ENCODE measurements at regions not wholly inside any gene's neighbourhood (a gene's known extent, or its start where the extent isn't known, plus 50 kb on each side); places are given as distances from the start of the nearest gene placed in this dataset.

DNA sequence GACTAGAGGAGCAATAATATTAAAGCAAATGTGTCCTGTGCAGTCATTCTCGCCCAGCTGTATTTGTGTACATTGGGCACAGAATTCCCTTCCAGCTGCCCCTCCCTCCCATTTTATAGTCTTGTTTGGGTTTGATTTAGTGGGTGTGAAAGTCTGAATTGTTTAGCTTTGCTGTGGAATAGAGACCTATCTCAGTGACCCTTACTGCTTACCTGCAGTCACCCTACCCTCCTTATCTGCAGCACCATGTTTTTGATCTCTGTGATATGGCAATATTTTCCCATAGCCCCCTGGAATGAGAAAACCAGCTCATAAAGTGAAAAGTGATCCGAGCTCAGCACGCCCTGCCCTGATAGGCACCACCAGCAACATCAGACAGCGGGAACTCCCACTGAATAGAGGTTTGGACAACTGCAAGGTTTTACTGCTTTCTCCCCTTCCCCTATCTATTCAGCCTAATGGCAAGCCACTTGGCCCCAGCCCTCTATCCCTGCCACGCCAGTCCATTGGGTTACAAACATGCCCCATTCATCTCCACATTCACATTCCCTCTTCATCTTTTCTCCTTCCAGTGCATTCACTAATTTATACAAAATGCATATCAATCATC is 199.0 kb downstream of the ETS1 start:
- Mint-ChIP-seq H3K27ac (ENCODE audit: unreplicated experiment) (no peak overlapping the region), H3K4me1 (ENCODE audit: low read depth, unreplicated experiment) (peaks cover 9% of the 10 kb centered on the region), H3K9me3 (ENCODE audit: unreplicated experiment) (no peaks in the 10 kb centered on the region), H3K36me3 (ENCODE audit: low read depth, unreplicated experiment) (no peaks in the 10 kb centered on the region), H3K4me3 (ENCODE audit: unreplicated experiment) (no peak overlapping the region), H3K27me3 (ENCODE audit: low read depth, unreplicated experiment) (peaks cover 5% of the 10 kb centered on the region)
- no peaks in the 10 kb centered on the region for H3K36me3 ChIP-seq (ENCODE audit: insufficient read depth, low read length)
- H3K4me2 ChIP-seq (ENCODE audit: low read length) = no peak overlapping the region
- no peak overlapping the region for H3K9ac ChIP-seq (ENCODE audit: low read length)
- H3K9me3 ChIP-seq (ENCODE audit: insufficient read depth, low read depth, low read length) = peaks cover 4% of the 10 kb centered on the region
- no peaks in the 10 kb centered on the region for H3K79me2 ChIP-seq (ENCODE audit: insufficient read depth, low read length)
- H2AFZ ChIP-seq (ENCODE audit: low read depth, low read length) = no peak overlapping the region
- H3K27ac ChIP-seq (ENCODE audit: low read depth, low read length) = no peak overlapping the region
- no peaks in the 10 kb centered on the region for H4K20me1 ChIP-seq (ENCODE audit: insufficient read depth, low read length)
- DNase-seq (ENCODE audit: low read depth) = no peak
- no peak for TF ChIP-seq EZH2 (IDR thresholded peaks at IDR 0.05; ENCODE audit: insufficient read depth, low read length)
- TF ChIP-seq, protein P1, sequence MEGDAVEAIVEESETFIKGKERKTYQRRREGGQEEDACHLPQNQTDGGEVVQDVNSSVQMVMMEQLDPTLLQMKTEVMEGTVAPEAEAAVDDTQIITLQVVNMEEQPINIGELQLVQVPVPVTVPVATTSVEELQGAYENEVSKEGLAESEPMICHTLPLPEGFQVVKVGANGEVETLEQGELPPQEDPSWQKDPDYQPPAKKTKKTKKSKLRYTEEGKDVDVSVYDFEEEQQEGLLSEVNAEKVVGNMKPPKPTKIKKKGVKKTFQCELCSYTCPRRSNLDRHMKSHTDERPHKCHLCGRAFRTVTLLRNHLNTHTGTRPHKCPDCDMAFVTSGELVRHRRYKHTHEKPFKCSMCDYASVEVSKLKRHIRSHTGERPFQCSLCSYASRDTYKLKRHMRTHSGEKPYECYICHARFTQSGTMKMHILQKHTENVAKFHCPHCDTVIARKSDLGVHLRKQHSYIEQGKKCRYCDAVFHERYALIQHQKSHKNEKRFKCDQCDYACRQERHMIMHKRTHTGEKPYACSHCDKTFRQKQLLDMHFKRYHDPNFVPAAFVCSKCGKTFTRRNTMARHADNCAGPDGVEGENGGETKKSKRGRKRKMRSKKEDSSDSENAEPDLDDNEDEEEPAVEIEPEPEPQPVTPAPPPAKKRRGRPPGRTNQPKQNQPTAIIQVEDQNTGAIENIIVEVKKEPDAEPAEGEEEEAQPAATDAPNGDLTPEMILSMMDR (IDR thresholded peaks at IDR 0.05; ENCODE audit: insufficient read depth, low read depth, low read length) = no peak
- FAIRE-seq = no peak
- H3K27me3 ChIP-seq (ENCODE audit: insufficient read depth, low read length) = no peaks in the 10 kb centered on the region
- H3K4me3 ChIP-seq (ENCODE audit: insufficient read depth, low read depth, low read length) = no peak overlapping the region
- no peaks in the 10 kb centered on the region for H3K4me1 ChIP-seq (ENCODE audit: insufficient read depth, low read length)

DNA sequence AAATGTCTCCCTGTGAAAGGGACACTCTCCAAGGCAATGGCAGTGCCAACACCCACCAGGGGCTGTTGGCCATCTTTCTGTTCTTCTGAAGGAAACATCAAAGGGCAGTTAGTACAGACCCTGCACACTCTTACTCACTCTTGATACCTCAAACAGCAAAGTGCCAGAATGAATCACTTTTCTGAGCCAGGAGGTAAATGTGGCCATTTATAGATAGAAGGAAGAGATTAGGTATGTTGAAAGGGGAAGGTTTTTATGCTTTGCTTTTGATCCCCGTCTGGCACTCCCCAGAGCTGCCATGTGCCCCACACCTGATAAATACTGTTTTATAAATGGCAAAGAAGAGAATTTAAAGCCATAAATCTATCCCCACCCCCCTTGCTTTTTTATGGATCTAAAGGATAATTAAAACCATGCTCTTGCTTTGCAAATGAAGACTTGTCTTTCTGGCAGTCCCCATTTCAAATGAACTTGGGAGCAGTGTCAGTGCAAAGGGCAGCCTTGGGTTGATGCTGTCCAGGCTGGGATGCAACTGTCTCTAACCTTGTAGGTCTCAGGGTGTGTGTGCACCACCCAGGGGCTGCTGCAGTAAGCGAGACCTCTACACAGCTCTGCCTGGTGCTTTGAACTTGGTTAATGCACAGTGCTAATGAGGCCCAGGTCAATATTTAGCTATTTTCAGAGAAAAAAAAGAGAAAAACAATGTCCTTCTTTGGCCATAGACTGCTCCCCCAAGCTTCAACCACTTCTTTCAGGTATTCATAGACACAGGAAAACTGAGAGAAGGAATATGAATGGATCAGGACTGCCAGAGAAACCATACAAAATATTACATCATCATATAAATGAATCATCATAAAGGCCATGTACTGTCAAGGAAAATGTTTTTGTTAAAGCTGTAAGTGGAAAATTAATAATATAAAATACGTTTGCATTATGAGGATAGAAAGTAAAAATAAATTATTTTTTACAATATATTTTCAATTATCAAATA is 207.5 kb downstream of the ETS1 start:
- Mint-ChIP-seq H3K27me3 (ENCODE audit: low read depth, unreplicated experiment) (no peaks in the 10 kb centered on the region), H3K27ac (ENCODE audit: unreplicated experiment) (no peak overlapping the region), H3K4me1 (ENCODE audit: low read depth, unreplicated experiment) (peaks cover 6% of the 10 kb centered on the region), H3K9me3 (ENCODE audit: unreplicated experiment) (peaks cover 12% of the 10 kb centered on the region), H3K36me3 (ENCODE audit: low read depth, unreplicated experiment) (no peaks in the 10 kb centered on the region), H3K4me3 (ENCODE audit: unreplicated experiment) (no peak overlapping the region)
- Histone ChIP-seq H3K27ac (ENCODE audit: low read depth, low read length) (no peak overlapping the region), H3K9me3 (ENCODE audit: insufficient read depth, low read depth, low read length) (no peaks in the 10 kb centered on the region), H3K27me3 (ENCODE audit: insufficient read depth, low read length) (no peaks in the 10 kb centered on the region), H3K9ac (ENCODE audit: low read length) (no peak overlapping the region), H3K4me3 (ENCODE audit: insufficient read depth, low read depth, low read length) (no peak overlapping the region), H3K36me3 (ENCODE audit: insufficient read depth, low read length) (no peaks in the 10 kb centered on the region), H3K4me2 (ENCODE audit: low read length) (no peak overlapping the region), H4K20me1 (ENCODE audit: insufficient read depth, low read length) (no peaks in the 10 kb centered on the region), H3K79me2 (ENCODE audit: insufficient read depth, low read length) (no peaks in the 10 kb centered on the region), H3K4me1 (ENCODE audit: insufficient read depth, low read length) (no peaks in the 10 kb centered on the region), H2AFZ (ENCODE audit: low read depth, low read length) (no peak overlapping the region)
- DNase-seq (ENCODE audit: low read depth) (no peak), FAIRE-seq (no peak)
- TF ChIP-seq, protein P1 (IDR thresholded peaks at IDR 0.05; ENCODE audit: insufficient read depth, low read depth, low read length) = no peak
- TF ChIP-seq EZH2 (IDR thresholded peaks at IDR 0.05; ENCODE audit: insufficient read depth, low read length) = no peak

Data from astrocyte (in vitro differentiated cells and primary cell).